MV-4-11 (cell line): ENCODE measurements at regions not wholly inside any gene's neighbourhood (a gene's known extent, or its start where the extent isn't known, plus 50 kb on each side); places are given as distances from the start of the nearest gene placed in this dataset.

Experiments
- DNase-seq: peaks from one replicate; lab custom pipeline; 2025; lab: John Stamatoyannopoulos, UW

- no peak for DNase-seq
These were observed 203.8 kb upstream of the SOX1 start for GRCh38 chr13:111862836-111863815.

- DNase-seq, result no peak
These were observed 202.4 kb upstream of the SOX1 start for GRCh38 chr13:111864566-111864965.

DNA sequence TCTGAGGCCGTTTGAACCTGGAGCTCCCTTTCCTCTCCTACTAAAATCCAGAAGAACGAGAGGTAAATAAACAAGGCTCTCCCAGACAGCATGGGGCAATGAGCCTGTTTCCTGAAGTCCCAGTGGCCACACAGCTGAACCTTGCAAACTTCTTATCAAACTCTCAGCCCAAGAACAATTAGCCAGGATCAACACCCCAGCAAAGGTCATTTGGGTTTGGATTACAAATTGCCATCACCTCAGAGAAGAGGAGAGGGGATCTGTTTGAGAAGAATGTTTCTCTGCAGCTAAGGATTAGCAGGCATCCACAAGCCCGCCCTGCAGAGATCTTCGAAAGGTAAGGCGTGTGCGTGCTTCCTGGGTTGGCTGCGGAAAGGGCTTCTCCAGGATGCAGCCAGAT is 201.9 kb upstream of the SOX1 start:
- no peak for DNase-seq

- DNase-seq, result no peak
These were observed 201.1 kb upstream of the SOX1 start for GRCh38 chr13:111865826-111866225.

- no peak for DNase-seq
These were observed 200.2 kb upstream of the SOX1 start for GRCh38 chr13:111866731-111867245.

- no peak for DNase-seq
These were observed 199.3 kb upstream of the SOX1 start for GRCh38 chr13:111867657-111868056.

- no peak for DNase-seq
These were observed 198.2 kb upstream of the SOX1 start for GRCh38 chr13:111868716-111869115.

DNA sequence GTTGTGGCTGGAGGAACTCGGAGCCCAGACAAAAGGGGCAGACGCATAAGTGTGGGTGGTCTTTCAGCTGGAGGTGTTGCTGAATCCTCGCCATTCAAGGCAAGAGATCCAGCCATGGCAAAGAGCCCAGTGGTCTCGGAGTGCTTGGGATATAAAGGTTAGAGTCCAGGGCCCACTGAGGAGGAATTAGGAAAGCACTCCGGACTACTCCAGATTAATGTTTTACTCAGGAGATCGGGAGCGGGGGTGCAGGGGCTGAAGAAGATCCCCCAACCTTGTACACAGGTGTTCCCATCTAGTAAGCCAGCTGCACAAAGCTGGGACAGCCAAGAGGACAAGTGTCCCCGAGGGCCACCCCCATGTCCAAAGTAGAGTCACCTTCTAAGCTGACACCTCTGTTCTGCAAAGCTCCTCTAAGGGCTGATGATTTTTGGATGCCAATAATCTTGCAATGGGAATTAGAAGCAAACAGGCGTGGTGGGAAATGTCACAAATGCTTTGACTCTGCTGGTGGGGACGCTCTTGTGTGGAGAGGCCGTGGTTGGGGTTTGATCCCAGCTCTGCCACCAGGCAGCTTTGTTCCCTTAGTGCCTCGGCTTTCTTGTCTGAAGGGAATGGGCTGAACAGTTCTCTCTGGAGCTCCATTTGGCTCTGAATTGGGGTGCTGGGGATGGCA is 194.3 kb upstream of the SOX1 start:
- no peak for DNase-seq

DNA sequence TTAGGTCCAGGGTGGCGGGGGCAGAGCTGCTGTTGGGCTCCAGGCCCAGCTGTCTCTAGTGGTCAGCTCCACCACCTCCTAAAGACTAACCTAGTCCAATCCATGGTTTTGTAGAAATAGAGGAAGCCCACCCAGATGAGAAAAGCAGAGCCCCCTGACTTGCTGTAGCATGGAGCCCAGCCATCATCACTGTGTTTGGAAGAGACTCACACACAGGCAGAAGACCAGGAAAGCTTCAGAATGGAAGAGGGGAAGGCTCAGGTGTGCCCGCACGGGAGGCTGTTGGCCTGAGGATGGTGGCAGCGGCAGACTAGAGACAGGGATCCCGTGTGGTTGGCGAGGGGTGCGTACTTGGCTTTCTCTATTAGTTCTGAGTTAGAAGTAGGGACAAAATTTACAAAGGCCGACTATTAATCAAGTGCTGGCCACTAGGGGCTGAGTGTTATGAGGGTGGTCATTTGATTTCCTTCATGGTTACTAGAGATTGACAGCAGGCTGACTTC is 193.2 kb upstream of the SOX1 start:
- DNase-seq, result no peak

GRCh38 chr13:111874981-111875380 is 192.0 kb upstream of the SOX1 start:
- no peak for DNase-seq

DNA sequence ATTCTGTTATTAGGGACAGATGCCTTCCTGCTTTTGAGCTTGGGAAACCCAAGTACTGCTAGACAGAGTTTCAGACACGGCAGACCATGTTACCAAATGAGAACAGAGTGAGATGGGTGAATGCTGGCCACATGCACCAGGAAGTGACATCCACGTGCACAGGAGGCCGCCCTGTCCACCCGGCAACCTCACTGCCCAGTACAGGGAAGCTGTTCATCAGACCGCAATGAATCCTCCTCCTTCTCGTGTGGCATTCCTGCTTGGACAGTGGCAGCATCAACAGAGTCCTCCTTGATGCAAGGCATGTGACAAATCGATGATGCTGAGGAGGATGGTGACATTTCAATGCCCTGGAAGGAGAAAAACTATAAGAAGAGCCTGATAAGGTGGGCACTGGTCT is 191.0 kb upstream of the SOX1 start:
- DNase-seq, result no peak

GRCh38 chr13:111876506-111876905 is 190.4 kb upstream of the SOX1 start:
- DNase-seq, result no peak

- no peak for DNase-seq
These were observed 189.0 kb upstream of the SOX1 start for GRCh38 chr13:111877906-111878305.

DNA sequence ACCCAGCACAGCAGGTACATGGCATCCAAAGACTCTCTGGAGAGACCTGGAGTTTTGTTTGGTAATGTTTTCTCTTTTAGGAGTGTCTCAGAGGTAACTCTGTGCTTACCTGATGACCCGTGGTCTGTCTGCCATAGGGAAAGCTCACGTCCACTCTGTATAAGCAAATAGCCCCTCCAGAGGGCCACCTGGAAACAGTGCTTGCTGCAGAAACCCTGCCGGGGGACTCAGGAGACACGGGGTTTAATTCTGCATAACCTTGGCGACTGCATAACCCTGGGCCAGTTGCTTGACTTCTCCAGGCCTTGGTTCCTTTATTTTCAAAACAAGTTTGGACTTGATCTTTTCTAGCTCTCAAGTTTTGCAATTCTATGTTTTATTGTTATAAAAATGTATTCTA is 187.2 kb upstream of the SOX1 start:
- DNase-seq, result no peak

DNA sequence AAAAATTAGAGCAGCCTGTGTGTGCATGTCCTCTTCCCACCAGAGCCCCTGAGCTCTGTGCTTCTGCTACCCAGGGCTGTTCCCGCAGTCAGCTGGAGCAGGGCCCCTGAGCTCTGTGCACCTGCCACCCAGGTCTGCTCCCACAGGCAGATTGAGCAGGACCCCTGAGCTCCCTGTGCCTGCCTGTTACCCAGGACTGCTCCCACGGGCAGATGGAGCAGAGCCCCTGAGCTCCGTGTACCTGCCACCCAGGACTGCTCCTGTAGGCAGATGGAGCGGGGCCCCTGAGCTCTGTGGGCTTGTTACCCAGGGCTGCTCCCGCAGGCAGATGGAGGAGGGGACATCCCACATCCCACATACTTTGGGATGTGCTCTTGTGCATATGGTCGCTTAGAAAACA is 186.8 kb upstream of the SOX1 start:
- DNase-seq, result no peak

GRCh38 chr13:111881700-111882099 is 185.2 kb upstream of the SOX1 start:
- no peak for DNase-seq

DNA sequence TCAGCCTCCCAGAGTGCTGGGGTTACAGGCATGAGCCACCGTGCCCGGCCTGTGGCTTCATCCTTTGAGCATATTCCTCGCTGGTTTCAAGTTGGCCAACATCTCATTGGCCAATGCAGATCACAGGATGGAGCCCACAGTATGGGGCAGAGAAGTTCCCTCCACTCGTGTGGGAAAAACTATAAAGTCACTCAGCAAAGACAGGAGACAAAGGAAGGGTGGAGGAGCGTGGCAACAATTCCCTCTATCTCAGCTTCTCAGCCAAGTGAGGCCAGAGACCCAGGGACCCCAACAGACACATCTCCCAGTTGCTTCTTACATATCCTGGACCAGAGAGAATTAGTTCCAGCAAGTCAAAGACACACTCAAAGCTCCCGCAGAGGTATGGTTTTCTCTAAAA is 184.6 kb upstream of the SOX1 start:
- DNase-seq, result no peak

DNA sequence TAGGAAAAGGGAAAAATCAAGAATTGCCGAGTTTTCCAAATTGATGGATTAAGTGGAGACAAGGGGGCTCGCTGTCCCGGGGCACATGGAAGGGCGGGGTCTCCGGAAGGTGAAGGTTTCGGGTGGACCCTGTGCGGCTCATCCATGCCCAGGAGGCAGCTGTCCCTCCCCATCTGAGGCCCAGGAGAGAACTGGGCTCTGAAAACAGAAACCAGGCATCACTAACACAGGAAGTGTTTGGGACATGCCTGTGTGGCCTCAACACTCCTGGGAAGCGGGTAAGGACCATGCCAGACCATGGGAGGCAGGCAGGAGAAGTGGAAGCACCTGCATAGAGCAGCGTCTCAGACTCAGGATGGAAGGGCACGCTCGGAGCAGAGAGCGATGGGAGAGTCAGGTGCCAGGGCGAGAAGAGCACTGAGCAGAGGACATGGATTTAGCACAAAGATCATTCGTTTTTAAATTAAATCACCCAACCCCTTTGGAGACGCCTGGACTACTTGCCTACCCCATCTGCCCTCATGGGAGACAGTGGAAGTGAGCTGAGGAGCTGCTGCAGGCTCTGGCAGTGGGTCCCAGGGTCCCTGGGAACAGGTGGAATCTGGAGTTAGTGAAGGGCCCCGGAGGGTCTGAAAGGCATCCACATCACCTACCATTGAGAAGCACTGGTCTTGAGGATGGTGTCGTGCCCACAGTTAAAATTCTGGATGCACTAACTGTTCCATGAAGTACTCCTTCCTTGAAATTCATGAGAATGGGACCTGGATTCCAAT is 183.2 kb upstream of the SOX1 start:
- no peak for DNase-seq

DNA sequence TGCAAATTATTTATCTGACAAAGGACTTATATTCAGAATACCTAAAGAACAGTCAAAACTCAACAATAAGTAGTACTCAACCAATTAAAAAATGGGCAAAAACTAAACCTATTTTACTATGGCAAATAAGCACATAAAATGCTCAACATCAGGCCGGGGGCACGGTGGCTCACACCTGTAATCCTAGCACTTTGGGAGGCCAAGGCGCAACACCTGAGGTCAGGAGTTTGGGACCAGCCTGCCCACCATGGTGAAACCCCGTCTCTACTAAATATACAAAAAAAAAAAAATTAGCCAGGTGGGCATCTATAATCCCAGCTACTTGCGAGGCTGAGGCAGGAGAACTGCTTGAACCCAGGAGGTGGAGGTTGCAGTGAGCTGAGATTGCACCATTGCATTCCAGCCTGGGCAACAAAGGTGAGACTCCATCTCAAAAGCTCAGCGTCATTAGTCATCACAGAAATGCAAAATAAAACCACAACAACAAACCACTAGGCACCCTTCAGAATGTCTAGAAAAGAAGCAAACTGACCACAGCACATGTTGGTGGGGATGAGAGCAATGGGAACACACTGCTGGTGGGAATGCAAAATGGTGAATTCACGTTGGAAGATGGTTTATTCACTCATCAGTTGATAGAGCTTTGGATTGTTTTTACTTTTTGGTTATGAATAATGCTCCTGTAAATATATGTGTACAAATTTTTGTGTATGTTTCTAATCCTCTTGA is 180.6 kb upstream of the SOX1 start:
- DNase-seq, result no peak

DNA sequence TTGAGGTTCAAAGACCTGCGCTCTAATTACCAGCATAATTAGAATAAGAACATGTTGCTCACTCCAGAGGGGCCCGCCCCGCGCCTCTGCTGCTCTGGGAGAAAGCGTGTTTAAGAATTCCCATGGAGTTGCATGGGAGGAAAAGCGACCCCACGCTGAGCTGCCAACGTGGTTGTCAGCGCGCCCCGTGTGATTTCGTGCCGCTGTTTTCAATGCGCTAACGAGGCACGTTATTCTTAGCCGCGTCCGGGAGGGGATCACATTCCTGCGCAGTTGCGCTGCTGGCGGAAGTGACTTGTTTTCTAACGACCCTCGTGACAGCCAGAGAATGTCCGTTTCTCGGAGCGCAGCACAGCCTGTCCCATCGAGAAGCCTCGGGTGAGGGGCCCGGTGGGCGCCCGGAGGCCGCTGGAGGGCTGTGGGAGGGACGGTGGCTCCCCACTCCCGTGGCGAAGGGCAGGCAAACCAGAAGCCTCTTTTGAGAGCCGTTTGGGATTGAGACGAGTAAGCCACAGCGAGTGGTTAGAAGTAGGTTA is 173.8 kb upstream of the SOX1 start:
- no peak for DNase-seq
